ENCODE measurements at regions not wholly inside any gene's neighbourhood (a gene's known extent, or its start where the extent isn't known, plus 50 kb on each side); places are given as distances from the start of the nearest gene placed in this dataset.

GRCh38 chr5:8831854-8832253, 714.0 kb downstream of the SEMA5A start:
- TF ChIP-seq CTCF (IDR thresholded peaks at IDR 0.05) (no peak), POLR2A (IDR thresholded peaks at IDR 0.05) (no peak)
